GM12878 (cell line): ENCODE measurements at regions not wholly inside any gene's neighbourhood (a gene's known extent, or its start where the extent isn't known, plus 50 kb on each side); places are given as distances from the start of the nearest gene placed in this dataset.

Source experiments
- CEBPB ChIP-seq, 2 experiments: fragments of 150-350 bp in 1 of 2; IDR thresholded peaks; 2 replicates each; pipeline ENCODE4 v1.6.1; 2012 to 2014; ENCODE audit warnings: low read depth in 2 of 2, low read length in 2 of 2, borderline replicate concordance in 1 of 2, inconsistent platforms in 1 of 2
- DPF2 ChIP-seq: fragments of 450-650 bp; IDR thresholded peaks from 2 replicates; pipeline ENCODE4 v1.6.1; 2017; ENCODE audit warnings: mild to moderate bottlenecking
- E2F8 ChIP-seq: fragments of 450-650 bp; IDR thresholded peaks from 2 replicates; pipeline ENCODE4 v1.6.1; 2018; ENCODE audit warnings: mild to moderate bottlenecking, low read depth, moderate library complexity; ENCODE audit not compliant: partially characterized antibody
- E4F1 ChIP-seq: fragments of 450-650 bp; IDR thresholded peaks from 2 replicates; pipeline ENCODE4 v1.6.1; 2018; ENCODE audit warnings: borderline replicate concordance, mild to moderate bottlenecking; ENCODE audit not compliant: partially characterized antibody
- EP300 ChIP-seq, 2 experiments: fragments of 150-350 bp in 1 of 2; IDR thresholded peaks; 2 replicates each; pipeline ENCODE4 v1.6.1; 2011 to 2012; ENCODE audit warnings: low read depth in 2 of 2, low read length in 2 of 2, borderline replicate concordance in 1 of 2, improper control_type of control experiment in 1 of 2, inconsistent platforms in 1 of 2; ENCODE audit not compliant: control insufficient read depth in 1 of 2
- EZH2 ChIP-seq: IDR thresholded peaks from 2 replicates; pipeline ENCODE4 v1.6.1; 2012; ENCODE audit warnings: low read depth, mild to moderate bottlenecking, control low read depth, inconsistent platforms, low read length, borderline replicate concordance; ENCODE audit not compliant: control insufficient read depth
- HDAC2 ChIP-seq: fragments of 200-600 bp; sonication (generic); IDR thresholded peaks from 2 replicates; pipeline ENCODE4 v1.6.1; 2017
- IKZF1 ChIP-seq: fragments of 450-650 bp; conservative IDR thresholded peaks from 2 replicates; pipeline ENCODE4 v1.6.1; 2017; ENCODE audit warnings: antibody characterized with exemption, mild to moderate bottlenecking
- MTA2 ChIP-seq: fragments of 450-650 bp; IDR thresholded peaks from 2 replicates; pipeline ENCODE4 v1.6.1; 2016; ENCODE audit warnings: low read depth, mild to moderate bottlenecking, moderate library complexity
- NFYA ChIP-seq: IDR thresholded peaks from 2 replicates; pipeline ENCODE4 v1.6.1; 2011; ENCODE audit warnings: low read depth, mild to moderate bottlenecking, low read length, improper control_type of control experiment, borderline replicate concordance
- PAX5 ChIP-seq: IDR thresholded peaks from 2 replicates; pipeline ENCODE4 v1.6.1; 2011; ENCODE audit warnings: low read depth, low read length, borderline replicate concordance
- PRDM15 ChIP-seq: fragments of 450-650 bp; formaldehyde crosslinking; IDR thresholded peaks from 2 replicates; pipeline ENCODE4 v1.4.0; 2020; ENCODE audit warnings: mild to moderate bottlenecking, moderate library complexity
- RB1 ChIP-seq: fragments of 450-650 bp; formaldehyde crosslinking; IDR thresholded peaks from 2 replicates; pipeline ENCODE4 v1.6.1; 2017; ENCODE audit warnings: mild to moderate bottlenecking, borderline replicate concordance
- RELA ChIP-seq: fragments of 450-650 bp; IDR thresholded peaks from 2 replicates; pipeline ENCODE4 v1.8.0; 2014; ENCODE audit warnings: borderline replicate concordance; ENCODE audit not compliant: partially characterized antibody
- ZNF687 ChIP-seq: fragments of 450-650 bp; IDR thresholded peaks from 2 replicates; pipeline ENCODE4 v1.6.1; 2017; ENCODE audit warnings: mild to moderate bottlenecking, moderate library complexity

GRCh38 chr5:124649491-124650146, 96.8 kb downstream of the ZNF608 start (continued):
- TF ChIP-seq PRDM15 (CRISPR knock-in tag) (no peak), PAX5 (peak; percentile 92), HDAC2 (no peak), EP300 (IDR thresholded peaks at IDR 0.05; ENCODE audit: borderline replicate concordance in 1 of 2, control insufficient read depth in 1 of 2, low read depth in 2 of 2, low read length in 2 of 2) (peak; percentile 96 to 98), DPF2 (peak; percentile 97), CEBPB (IDR thresholded peaks at IDR 0.05; ENCODE audit: borderline replicate concordance in 1 of 2, low read depth in 2 of 2, low read length in 2 of 2) (peak in 1 of 2 experiments; percentile 94; a peak in 1 of 4 replicates), NFYA (no peak), ZNF687 (no peak), RELA (no peak), IKZF1 (peak; percentile 84), E4F1 (no peak), RB1 (no peak), E2F8 (no peak), EZH2 (peak; percentile 92; the same call in 1 of the 2 replicates), MTA2 (peak; percentile 99)
